Loucy (cell line): ENCODE measurements at regions not wholly inside any gene's neighbourhood (a gene's known extent, or its start where the extent isn't known, plus 50 kb on each side); places are given as distances from the start of the nearest gene placed in this dataset.

Experiments
- CTCF ChIP-seq: fragments of 200-600 bp; sonication (generic); conservative IDR thresholded peaks from 2 replicates; pipeline ENCODE4 v1.5.1; 2014; ENCODE audit warnings: mild to moderate bottlenecking, antibody characterized with exemption, low read length
- EZH2phosphoT487 ChIP-seq: fragments of 200-600 bp; IDR thresholded peaks from 2 replicates; pipeline ENCODE4 v1.6.1; 2018; ENCODE audit warnings: antibody characterized with exemption, mild to moderate bottlenecking, moderate library complexity, borderline replicate concordance

- TF ChIP-seq CTCF (no peak), EZH2phosphoT487 (no peak)
Measured at GRCh38 chr1:13898406-13898805, 198.4 kb downstream of the PRDM2 start.
